ENCODE measurements at regions not wholly inside any gene's neighbourhood (a gene's known extent, or its start where the extent isn't known, plus 50 kb on each side); places are given as distances from the start of the nearest gene placed in this dataset.
"Not testable (repeated sequence)": the region's sequence is repeated elsewhere in the genome, so short reads cannot be mapped to it uniquely, and the experiment has no call there.

DNA sequence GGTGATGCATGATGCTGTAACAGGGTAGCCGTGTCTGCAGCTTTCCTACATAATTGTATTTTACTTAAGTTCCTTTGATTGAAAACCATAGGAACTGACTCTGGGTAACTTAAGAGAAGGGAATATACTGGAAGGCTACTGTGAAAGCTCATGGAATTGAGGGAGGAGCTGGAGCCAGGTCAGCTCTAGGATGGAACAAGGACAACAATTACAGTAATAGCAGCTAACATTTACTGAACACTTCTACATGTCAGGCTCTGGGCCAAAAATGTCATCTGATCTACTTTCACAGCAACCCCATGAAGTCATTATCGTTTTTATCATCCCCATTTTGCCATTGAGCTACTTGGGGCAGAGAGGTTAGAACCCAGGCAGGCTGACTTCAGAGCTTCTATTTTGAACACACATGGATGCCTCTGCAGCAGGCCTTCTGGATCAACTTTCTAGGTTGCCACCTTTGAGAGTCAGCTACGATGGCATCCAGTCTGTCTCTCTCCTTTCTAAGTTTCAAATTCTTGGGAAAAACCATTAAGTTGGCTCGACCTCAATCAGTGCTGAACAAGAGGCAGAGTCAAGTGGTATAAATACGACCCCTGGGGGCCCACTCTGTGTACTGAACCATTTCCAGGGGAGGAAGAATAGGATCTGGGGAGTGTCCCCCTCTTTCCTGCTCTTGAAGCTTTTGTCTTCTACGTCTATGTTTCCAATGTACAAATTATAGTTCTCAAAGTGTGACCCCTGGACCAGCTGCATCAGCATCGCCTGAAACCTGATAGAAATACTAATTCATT lies 272.3 kb upstream of the PLPP4 start:
- H3K4me3 ChIP-seq (ENCODE audit: low read depth, low read length) = no peak overlapping the region
- DNase-seq (ENCODE audit: low read depth) = no peak
- TF ChIP-seq, protein P1, sequence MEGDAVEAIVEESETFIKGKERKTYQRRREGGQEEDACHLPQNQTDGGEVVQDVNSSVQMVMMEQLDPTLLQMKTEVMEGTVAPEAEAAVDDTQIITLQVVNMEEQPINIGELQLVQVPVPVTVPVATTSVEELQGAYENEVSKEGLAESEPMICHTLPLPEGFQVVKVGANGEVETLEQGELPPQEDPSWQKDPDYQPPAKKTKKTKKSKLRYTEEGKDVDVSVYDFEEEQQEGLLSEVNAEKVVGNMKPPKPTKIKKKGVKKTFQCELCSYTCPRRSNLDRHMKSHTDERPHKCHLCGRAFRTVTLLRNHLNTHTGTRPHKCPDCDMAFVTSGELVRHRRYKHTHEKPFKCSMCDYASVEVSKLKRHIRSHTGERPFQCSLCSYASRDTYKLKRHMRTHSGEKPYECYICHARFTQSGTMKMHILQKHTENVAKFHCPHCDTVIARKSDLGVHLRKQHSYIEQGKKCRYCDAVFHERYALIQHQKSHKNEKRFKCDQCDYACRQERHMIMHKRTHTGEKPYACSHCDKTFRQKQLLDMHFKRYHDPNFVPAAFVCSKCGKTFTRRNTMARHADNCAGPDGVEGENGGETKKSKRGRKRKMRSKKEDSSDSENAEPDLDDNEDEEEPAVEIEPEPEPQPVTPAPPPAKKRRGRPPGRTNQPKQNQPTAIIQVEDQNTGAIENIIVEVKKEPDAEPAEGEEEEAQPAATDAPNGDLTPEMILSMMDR (IDR thresholded peaks at IDR 0.05; ENCODE audit: control insufficient read depth, extremely low read depth, insufficient read depth) = no peak

DNA sequence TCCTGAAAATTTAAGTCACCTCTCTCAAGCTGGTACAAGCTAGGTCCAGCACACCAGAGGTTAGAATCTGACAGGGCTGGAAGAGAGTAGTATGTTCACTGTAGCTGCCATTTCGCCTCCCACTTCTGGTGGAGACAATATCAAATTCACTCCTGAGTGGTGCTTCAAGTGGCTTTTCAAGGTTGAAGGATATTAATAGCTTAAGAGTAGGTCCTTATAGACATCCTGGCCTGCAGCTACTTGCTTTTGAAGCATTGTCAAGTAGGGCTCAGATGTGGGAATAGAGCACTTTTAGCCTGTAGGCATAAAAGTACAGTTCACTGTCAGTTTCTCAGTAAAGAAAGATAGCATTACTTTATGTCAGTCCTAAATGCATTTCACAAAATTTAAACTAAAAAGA lies 270.5 kb upstream of the PLPP4 start:
- no peak overlapping the region for H3K4me3 ChIP-seq (ENCODE audit: low read depth, low read length)
- TF ChIP-seq, protein P1 (IDR thresholded peaks at IDR 0.05; ENCODE audit: control insufficient read depth, extremely low read depth, insufficient read depth) = no peak
- no peak for DNase-seq (ENCODE audit: low read depth)

DNA sequence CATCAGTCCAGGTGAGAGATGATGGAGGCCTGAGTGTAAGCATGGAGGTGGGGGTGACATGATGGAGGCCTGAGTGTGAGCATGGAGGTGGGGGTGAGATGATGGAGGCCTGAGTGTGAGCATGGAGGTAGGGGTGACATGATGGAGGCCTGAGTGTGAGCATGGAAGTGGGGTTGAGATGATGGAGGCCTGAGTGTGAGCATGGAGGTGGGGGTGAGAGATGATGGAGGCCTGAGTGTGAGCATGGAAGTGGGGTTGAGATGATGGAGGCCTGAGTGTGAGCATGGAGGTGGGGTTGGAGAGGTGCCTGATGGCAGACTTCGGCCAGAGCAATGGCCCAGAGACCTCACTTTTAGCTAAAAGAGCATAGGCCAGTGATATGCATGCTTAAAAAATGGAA lies 269.9 kb upstream of the PLPP4 start:
- not testable (repeated sequence) for DNase-seq (ENCODE audit: low read depth); H3K4me3 ChIP-seq (ENCODE audit: low read depth, low read length)

DNA sequence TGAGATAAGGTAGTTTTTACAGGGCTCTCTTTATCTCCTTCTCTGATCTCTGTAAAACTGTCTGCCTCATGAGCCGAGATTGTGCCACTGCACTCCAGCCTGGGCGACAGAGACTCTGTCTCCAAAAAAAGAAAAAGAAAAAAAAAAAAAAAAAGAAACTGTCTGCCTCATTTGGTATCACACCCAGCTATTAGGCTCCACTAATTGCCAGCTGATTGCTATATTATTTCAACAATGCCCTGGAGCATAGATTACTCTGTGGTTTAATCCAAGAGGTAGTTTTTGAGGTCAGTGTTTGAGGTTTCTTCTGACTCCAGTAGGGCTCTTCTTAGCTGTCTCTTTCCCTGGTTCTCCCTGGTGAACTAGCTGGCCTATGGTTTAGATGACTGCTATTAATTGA lies 268.1 kb upstream of the PLPP4 start:
- DNase-seq (ENCODE audit: low read depth) = no peak
- no peak overlapping the region for H3K4me3 ChIP-seq (ENCODE audit: low read depth, low read length)
- TF ChIP-seq, protein P1 (IDR thresholded peaks at IDR 0.05; ENCODE audit: control insufficient read depth, extremely low read depth, insufficient read depth) = no peak

DNA sequence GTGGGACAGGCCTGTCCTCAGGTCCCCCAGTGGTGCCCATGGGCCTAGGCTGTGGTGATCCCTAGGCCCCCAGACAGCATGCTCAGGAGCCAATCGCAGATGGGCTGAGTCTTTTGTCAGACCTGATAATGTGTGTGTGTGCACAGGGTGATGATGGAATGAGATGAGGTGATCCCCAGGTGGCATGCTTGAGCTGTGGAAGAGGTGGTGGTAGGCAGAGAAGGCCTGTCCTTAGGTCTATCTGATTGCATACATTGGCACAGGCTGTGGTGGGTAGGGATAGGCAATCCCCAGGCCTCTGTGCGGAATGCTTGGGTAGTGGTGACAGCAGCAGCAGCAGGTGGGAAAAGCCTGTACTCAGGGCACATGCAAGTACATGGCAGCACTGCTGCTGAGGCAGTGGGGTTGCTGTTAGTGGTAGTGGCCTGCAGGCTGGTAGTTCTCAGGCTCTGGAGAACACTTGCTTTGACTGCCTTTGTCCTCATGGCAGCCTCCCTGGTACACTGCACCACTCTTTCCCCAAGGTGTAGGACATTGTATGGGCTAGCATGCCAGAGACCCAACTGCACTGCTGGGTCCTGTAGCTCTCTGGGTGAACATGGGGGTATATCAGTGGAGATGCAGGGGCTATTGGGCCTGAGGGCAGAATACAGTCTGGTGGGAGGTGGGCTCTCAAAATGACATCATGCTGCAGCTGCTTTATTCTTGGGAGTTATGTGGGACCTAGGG lies 260.9 kb upstream of the PLPP4 start:
- TF ChIP-seq, protein P1 (IDR thresholded peaks at IDR 0.05; ENCODE audit: control insufficient read depth, extremely low read depth, insufficient read depth) = no peak
- H3K4me3 ChIP-seq (ENCODE audit: low read depth, low read length) = no peak overlapping the region
- DNase-seq (ENCODE audit: low read depth) = no peak

DNA sequence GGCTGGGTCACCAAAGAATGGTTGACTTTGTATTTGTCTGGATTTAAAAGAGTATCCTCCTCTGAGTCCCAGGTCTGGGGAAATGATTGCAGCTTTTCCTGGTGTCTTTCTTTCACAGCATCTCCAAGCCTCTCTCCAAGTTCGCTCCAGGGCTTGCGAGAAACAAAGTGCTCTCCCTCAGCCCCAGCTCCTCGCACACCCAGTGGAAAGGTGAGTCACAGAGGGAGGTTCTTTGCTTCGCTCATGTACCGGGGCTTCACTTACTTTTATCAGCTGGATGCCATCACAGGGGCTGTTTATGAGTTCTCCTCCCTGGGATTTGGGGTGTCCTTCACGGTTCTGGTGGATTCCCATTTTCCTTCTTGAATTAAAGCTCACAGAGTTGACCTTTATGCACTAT lies 252.2 kb upstream of the PLPP4 start:
- no peak for DNase-seq (ENCODE audit: low read depth)
- TF ChIP-seq, protein P1 (IDR thresholded peaks at IDR 0.05; ENCODE audit: control insufficient read depth, extremely low read depth, insufficient read depth) = no peak
- no peak overlapping the region for H3K4me3 ChIP-seq (ENCODE audit: low read depth, low read length)

DNA sequence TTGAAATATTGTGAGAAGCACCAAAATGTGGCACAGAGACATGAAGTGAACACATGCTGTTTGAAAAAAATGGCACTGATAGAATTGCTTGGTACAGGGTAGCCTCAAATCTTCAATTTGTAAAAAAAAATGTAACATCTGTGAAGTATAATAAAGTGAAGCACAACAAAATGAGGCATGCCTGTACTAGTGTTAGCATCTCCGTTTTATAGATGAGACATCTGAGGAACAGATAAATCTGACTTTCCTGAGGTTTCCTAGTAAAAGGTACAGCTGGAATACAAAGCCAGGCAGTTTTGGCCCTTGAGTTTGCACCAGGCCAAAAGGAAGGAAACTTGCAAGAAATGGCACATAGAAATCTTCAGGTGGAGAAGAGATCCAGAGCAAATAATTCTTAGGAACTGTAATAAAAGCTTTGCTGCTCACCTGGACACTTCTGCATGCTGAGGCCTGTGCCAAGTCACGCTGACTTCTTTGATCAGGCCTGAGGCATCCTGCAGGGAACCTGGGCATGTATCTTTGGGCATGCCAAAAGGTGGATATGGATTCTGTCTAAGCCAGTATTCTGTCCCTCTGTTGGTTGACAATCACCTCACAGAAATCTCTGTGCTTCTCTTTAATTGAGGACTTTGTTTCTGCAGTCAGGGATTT lies 251.5 kb upstream of the PLPP4 start:
- DNase-seq (ENCODE audit: low read depth) = peak; percentile 54
- H3K4me3 ChIP-seq (ENCODE audit: low read depth, low read length) = no peak overlapping the region
- TF ChIP-seq, protein P1 (IDR thresholded peaks at IDR 0.05; ENCODE audit: control insufficient read depth, extremely low read depth, insufficient read depth) = no peak
